NCI-H2029 (cell line): ENCODE measurements at regions not wholly inside any gene's neighbourhood (a gene's known extent, or its start where the extent isn't known, plus 50 kb on each side); places are given as distances from the start of the nearest gene placed in this dataset.

Source experiments
- DNase-seq: peaks from one replicate; lab custom pipeline; 2025; lab: John Stamatoyannopoulos, UW

- DNase-seq, result no peak
These were observed 277.7 kb upstream of the SALL3 start for GRCh38 chr18:78701771-78702396.

GRCh38 chr18:78703291-78703690, 276.3 kb upstream of the SALL3 start:
- DNase-seq, result no peak

- no peak for DNase-seq
These were observed 274.6 kb upstream of the SALL3 start for GRCh38 chr18:78704971-78705461.

DNA sequence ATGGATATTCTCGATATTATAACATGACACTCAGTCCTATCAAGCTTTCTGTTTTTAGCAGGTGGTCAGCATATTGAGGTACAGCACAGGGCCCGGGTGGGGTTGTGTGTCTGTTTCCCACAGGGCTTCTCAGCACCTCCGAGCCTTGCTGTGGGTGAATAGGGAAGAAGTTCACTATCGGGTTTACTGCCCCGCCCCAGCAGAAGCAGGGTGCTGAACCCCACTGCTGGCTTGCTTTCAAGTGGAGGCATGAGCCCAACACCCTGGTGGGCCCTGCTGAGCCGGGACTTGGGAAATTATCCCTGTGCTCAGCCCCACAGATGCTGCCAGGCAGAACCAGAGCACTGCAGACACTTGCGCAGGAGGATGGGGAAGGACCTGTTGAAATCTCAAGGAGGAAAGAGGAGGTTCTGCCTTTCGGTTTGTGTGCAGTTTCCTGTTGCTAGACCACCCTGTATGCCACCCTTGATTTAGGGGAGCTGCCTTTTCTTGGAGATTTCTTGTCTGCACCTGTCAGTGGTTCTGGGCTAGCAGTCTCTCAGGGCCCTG, 270.3 kb upstream of the SALL3 start:
- DNase-seq, result no peak

- DNase-seq, result no peak
These were observed 268.3 kb upstream of the SALL3 start for GRCh38 chr18:78711316-78711715.

GRCh38 chr18:78711971-78712370, 267.6 kb upstream of the SALL3 start:
- DNase-seq, result no peak

GRCh38 chr18:78713069-78713468, 266.5 kb upstream of the SALL3 start:
- DNase-seq, result no peak

DNA sequence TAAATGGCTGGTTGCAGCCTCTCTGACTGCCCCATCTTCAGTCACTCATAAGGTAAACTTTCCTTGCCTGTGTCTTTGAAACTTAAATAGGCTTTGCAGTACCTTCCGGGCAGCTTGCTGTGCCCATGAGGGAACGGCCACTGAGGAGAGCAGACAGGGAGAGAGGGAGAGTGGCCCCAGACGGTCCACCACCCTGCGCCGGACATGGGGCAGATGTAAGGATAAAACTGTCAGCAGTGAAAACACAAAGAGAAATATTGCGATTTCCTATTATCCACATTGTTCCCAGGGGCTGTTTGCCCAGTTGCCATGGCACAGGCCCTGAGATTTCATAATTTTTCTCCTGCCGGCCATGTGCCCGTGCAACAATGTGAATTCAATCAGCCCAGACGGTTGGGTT, 265.9 kb upstream of the SALL3 start:
- no peak for DNase-seq

GRCh38 chr18:78716022-78716421, 263.6 kb upstream of the SALL3 start:
- DNase-seq, result no peak

DNA sequence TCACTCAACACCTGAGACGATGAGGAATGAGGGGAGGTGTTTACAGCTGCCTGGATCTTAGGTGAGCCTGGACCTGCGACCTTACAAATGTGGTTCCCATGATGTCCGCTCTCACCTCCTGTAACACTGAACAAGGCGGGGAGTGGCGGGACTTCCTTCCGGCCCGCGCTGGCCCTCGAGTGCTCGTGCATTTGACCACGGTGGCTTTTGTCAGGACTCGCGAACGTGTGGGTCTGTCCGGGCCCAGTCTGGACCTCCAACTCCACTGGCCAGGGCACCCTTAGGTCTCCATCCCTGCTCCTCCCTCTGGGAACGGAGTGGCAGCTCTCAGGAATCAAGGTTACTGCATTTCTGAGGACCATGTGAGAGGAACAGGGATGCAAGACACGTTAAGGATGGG, 263.0 kb upstream of the SALL3 start:
- no peak for DNase-seq

DNA sequence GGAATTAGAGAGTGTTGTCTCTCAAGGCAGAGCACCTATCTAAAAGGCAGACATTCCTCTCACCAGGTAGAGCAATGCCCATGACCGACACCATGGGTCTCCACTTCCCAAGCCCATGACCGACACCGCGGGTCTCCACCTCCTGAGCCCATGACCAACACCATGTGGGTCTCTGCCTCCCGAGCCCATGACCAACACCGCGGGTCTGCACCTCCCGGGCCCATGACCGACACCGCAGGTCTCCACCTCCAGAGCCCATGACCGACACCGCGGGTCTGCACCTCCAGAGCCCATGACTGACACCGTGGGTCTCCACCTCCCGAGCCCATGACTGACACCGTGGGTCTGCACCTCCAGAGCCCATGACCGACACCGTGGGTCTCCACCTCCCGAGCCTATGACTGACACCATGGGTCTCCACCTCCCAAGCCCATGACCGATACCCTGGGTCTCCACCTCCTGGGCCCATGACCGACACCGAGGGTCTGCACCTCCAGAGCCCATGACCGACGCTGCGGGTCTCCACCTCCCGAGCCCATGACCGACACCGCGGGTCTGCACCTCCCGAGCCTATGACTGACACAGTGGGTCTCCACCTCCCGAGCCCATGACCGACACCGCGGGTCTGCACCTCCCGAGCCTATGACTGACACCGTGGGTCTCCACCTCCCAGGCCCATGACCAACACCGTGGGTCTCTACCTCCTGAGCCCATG, 262.4 kb upstream of the SALL3 start:
- DNase-seq, result no peak

GRCh38 chr18:78717766-78718150, 261.9 kb upstream of the SALL3 start:
- no peak for DNase-seq

GRCh38 chr18:78719821-78720220, 259.8 kb upstream of the SALL3 start:
- no peak for DNase-seq

DNA sequence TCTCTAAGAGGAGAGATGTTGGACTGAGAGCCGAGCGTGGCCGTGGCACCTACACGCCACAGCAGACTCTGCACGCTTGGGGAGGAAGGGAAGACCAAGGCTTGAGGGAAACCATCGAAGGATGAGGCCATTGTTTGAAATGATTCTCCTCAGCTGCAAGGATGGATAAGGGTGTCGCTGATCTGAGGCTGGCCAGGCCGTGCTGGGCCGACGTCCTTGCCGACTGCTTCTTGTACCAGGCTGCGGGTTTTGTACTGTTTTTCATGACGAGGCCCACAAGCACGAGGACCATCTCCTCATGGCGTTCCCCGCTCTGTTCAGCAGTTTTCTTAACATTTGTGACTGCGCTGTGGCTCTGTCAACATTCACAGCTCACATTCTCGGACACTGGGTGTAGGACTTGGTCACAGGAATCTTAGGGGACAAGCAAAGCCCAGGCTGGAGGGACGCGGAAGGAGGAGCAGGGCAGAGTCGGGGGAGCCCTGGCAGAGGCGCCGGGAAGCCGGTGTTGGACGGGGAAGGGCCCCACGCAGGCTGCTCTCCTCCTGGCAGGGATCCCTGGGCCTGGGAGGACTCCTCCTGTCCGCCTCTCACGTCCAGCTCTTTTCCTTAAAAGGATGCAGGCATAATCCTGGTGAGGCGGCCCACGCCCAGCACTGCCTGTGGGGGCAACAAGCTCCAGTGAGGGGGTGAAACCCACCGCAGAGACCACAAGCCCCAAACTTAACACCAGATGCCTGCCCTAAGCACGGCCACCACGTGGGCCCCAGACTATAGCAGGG, 259.0 kb upstream of the SALL3 start:
- no peak for DNase-seq

DNA sequence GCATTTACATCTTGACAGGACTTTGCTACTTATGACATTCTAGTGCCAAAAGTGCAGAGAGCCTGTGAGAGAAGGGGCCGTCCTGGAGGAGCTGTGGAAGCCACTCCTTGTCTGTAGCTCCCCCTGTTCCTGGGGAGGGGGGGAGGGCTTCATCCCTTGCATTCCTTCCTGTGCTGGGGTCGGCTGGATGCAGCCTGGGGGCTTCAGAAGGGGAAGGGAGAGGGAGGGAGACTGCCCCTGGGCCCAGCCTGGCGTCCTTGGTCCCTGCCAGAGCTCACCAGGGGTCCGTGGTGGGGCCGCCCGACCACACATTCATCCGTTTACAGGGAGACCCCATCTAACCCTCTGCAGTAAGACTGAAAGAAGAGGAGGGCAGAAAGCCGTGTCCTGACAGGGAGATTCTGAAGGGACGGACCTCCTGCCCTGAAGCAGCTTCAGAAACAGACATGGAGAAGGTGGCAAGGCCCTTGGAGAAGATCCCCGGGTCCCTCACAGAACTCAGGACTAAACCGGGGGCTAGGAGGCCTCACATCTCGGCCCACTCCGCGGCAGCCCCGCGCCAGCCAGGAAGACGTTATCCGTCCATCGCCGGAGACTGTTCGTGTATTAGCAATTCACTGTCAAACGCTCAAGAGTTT, 258.3 kb upstream of the SALL3 start:
- DNase-seq, result no peak

DNA sequence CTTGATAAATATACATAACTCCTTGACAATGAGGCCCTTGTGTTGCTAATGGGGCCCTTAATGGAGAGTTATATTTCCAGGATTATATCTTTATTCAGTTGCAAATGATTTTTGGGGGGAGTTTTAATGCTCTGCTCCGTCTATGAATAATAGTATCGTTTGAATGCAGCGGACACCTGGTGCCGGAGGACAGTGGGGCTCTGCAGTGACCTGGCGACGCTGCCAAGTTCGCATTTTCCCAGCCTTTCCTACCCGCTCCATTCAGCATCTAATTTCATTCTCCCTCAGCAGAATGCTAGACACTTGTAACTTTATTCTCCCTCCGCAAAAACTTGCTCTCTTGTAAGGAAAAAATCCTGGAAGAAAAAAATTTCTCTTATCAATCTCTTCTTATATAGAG, 257.6 kb upstream of the SALL3 start:
- no peak for DNase-seq

- DNase-seq, result no peak
These were observed 257.2 kb upstream of the SALL3 start for GRCh38 chr18:78722386-78722785.

DNA sequence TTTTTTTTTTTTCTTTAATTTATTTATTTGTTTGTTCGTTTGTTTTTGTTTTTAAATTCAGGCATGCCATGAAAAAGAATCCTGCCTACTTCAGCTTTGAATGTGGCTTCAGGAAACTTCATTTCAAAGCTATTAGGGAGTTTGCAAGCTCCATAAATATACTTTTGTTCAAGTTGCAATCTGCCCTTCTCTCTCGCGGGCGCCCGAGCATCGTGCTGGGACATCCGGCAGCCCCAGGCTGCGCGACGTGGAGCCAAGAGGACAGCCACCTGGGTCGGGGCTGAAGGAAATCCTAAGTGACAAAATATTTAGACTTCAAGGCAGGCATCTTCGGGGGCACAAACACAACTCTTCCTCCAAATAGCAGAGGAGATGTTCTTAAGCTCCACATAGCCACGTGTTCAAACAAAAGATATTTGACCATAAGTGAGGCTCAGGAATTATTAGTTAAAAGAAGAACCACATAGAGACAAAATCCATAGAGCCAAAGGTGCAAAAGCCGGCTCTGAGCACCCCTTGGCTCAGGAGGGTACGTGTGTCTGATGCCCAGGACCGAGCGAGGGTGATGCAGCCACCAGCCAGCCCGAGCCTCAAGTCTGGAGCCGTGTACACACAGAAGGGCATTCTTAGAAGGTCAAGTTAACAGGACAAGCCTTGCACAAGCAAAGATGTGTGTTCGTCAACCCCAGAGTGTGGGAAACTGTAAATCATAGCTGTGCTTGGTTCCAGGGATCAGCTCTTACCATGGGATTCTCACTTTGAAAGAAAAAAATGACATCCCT, 256.5 kb upstream of the SALL3 start:
- no peak for DNase-seq

- no peak for DNase-seq
These were observed 255.3 kb upstream of the SALL3 start for GRCh38 chr18:78724214-78724914.

- DNase-seq, result no peak
These were observed 254.2 kb upstream of the SALL3 start for GRCh38 chr18:78725426-78725825.
